ENCODE measurements at regions not wholly inside any gene's neighbourhood (a gene's known extent, or its start where the extent isn't known, plus 50 kb on each side); places are given as distances from the start of the nearest gene placed in this dataset.

DNA sequence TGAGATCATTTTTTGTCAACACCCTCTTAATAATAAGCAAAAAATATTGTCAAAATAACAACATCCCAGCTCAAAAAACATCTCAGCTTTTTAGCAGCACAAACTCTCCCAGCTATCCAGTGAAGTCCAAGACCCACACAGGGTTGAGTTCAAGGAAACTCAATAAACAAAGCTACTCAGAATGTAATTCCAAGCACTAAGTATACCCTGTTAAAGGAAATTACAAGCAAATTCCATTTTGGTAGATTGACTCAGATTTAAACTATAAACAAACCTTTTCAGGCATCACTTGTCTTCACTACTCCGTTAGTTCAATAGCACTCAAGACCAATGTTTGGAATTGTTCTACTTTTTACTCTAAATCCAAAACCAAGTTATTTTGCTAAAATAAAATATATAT is 506.0 kb upstream of the INTU start:
- TF ChIP-seq, protein P1, sequence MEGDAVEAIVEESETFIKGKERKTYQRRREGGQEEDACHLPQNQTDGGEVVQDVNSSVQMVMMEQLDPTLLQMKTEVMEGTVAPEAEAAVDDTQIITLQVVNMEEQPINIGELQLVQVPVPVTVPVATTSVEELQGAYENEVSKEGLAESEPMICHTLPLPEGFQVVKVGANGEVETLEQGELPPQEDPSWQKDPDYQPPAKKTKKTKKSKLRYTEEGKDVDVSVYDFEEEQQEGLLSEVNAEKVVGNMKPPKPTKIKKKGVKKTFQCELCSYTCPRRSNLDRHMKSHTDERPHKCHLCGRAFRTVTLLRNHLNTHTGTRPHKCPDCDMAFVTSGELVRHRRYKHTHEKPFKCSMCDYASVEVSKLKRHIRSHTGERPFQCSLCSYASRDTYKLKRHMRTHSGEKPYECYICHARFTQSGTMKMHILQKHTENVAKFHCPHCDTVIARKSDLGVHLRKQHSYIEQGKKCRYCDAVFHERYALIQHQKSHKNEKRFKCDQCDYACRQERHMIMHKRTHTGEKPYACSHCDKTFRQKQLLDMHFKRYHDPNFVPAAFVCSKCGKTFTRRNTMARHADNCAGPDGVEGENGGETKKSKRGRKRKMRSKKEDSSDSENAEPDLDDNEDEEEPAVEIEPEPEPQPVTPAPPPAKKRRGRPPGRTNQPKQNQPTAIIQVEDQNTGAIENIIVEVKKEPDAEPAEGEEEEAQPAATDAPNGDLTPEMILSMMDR (IDR thresholded peaks at IDR 0.05; ENCODE audit: insufficient read depth, low read depth, low read length) = no peak
- TF ChIP-seq EZH2 (IDR thresholded peaks at IDR 0.05; ENCODE audit: insufficient read depth, low read length) = no peak
